ENCODE measurements at regions not wholly inside any gene's neighbourhood (a gene's known extent, or its start where the extent isn't known, plus 50 kb on each side); places are given as distances from the start of the nearest gene placed in this dataset.

- TF ChIP-seq, protein P1, sequence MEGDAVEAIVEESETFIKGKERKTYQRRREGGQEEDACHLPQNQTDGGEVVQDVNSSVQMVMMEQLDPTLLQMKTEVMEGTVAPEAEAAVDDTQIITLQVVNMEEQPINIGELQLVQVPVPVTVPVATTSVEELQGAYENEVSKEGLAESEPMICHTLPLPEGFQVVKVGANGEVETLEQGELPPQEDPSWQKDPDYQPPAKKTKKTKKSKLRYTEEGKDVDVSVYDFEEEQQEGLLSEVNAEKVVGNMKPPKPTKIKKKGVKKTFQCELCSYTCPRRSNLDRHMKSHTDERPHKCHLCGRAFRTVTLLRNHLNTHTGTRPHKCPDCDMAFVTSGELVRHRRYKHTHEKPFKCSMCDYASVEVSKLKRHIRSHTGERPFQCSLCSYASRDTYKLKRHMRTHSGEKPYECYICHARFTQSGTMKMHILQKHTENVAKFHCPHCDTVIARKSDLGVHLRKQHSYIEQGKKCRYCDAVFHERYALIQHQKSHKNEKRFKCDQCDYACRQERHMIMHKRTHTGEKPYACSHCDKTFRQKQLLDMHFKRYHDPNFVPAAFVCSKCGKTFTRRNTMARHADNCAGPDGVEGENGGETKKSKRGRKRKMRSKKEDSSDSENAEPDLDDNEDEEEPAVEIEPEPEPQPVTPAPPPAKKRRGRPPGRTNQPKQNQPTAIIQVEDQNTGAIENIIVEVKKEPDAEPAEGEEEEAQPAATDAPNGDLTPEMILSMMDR (IDR thresholded peaks at IDR 0.05): no peak
- no peak for TF ChIP-seq POLR2AphosphoS5 (IDR thresholded peaks at IDR 0.05)
Measured at GRCh38 chr2:16034151-16034974, 94.0 kb downstream of the MYCN start.
